ENCODE measurements at regions not wholly inside any gene's neighbourhood (a gene's known extent, or its start where the extent isn't known, plus 50 kb on each side); places are given as distances from the start of the nearest gene placed in this dataset.

GRCh38 chr22:47757741-47758140 is 995.3 kb downstream of the TBC1D22A start:
- no peaks in the 10 kb centered on the region for H3K4me1 ChIP-seq (ENCODE audit: control insufficient read depth, insufficient read depth, low read length)
- ATAC-seq, result no peak
- no peak overlapping the region for H3K4me3 ChIP-seq (ENCODE audit: low read depth in 2 of 2, low read length in 2 of 2)
- in situ Hi-C loops (cut with HindIII; ENCODE audit: low pct_unique_long_range_greater_than_20kb, low sequenced_read_pairs), result no loop called here
- no peak overlapping the region for H3K27ac ChIP-seq (ENCODE audit: low read length)
- H3K27me3 ChIP-seq (ENCODE audit: control insufficient read depth, insufficient read depth, low read length), result no peaks in the 10 kb centered on the region
- CTCF ChIA-PET, result no interaction called here
- TF ChIP-seq POLR2AphosphoS5 (IDR thresholded peaks at IDR 0.05; ENCODE audit: low read depth, low read length), result no peak
- TF ChIP-seq, protein P1, sequence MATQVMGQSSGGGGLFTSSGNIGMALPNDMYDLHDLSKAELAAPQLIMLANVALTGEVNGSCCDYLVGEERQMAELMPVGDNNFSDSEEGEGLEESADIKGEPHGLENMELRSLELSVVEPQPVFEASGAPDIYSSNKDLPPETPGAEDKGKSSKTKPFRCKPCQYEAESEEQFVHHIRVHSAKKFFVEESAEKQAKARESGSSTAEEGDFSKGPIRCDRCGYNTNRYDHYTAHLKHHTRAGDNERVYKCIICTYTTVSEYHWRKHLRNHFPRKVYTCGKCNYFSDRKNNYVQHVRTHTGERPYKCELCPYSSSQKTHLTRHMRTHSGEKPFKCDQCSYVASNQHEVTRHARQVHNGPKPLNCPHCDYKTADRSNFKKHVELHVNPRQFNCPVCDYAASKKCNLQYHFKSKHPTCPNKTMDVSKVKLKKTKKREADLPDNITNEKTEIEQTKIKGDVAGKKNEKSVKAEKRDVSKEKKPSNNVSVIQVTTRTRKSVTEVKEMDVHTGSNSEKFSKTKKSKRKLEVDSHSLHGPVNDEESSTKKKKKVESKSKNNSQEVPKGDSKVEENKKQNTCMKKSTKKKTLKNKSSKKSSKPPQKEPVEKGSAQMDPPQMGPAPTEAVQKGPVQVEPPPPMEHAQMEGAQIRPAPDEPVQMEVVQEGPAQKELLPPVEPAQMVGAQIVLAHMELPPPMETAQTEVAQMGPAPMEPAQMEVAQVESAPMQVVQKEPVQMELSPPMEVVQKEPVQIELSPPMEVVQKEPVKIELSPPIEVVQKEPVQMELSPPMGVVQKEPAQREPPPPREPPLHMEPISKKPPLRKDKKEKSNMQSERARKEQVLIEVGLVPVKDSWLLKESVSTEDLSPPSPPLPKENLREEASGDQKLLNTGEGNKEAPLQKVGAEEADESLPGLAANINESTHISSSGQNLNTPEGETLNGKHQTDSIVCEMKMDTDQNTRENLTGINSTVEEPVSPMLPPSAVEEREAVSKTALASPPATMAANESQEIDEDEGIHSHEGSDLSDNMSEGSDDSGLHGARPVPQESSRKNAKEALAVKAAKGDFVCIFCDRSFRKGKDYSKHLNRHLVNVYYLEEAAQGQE (IDR thresholded peaks at IDR 0.05; ENCODE audit: insufficient read depth in 1 of 2, low read depth in 2 of 2, low read length in 1 of 2), result no peak
- TF ChIP-seq, protein P2, sequence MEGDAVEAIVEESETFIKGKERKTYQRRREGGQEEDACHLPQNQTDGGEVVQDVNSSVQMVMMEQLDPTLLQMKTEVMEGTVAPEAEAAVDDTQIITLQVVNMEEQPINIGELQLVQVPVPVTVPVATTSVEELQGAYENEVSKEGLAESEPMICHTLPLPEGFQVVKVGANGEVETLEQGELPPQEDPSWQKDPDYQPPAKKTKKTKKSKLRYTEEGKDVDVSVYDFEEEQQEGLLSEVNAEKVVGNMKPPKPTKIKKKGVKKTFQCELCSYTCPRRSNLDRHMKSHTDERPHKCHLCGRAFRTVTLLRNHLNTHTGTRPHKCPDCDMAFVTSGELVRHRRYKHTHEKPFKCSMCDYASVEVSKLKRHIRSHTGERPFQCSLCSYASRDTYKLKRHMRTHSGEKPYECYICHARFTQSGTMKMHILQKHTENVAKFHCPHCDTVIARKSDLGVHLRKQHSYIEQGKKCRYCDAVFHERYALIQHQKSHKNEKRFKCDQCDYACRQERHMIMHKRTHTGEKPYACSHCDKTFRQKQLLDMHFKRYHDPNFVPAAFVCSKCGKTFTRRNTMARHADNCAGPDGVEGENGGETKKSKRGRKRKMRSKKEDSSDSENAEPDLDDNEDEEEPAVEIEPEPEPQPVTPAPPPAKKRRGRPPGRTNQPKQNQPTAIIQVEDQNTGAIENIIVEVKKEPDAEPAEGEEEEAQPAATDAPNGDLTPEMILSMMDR (IDR thresholded peaks at IDR 0.05), result no peak
- no peak for TF ChIP-seq SIN3A (IDR thresholded peaks at IDR 0.05; ENCODE audit: borderline replicate concordance, insufficient read depth, low read depth, low read length)
- TF ChIP-seq TCF7L2 (IDR thresholded peaks at IDR 0.05; ENCODE audit: low read depth, low read length), result no peak
- POLR2A ChIA-PET, result no interaction called here
- H3K9me3 ChIP-seq (ENCODE audit: control insufficient read depth, insufficient read depth, low read depth, low read length), result no peaks in the 10 kb centered on the region
- BruUV-seq (replicated peaks), result no TSS peak
- intact Hi-C loops (cut with micrococcal nuclease; ENCODE audit: unreplicated experiment), result no loop called here
- DNase-seq (ENCODE audit: low read depth, low spot score), result no peak
- H3K36me3 ChIP-seq (ENCODE audit: control insufficient read depth, insufficient read depth, low read length), result no peaks in the 10 kb centered on the region

DNA sequence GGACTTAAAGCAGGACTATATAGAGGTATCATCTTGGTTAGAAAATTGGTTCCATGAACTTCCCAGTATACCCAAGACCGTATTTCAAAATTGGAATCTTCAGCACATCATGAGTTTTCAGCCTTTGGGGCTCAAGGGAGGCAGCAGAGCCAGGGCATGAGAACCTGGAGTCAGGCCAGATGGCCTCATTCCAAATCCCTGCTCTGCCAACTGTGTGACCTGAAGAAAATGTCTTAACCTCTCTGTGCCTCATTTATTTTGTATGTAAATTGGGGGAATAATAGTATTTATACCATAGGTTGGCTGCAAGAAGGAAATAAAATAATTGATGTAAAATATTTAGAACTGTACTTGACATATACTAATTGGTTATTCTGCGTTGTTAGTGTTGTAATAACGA is 987.6 kb downstream of the TBC1D22A start:
- Histone ChIP-seq H3K4me3 (ENCODE audit: low read depth in 2 of 2, low read length in 2 of 2) (no peak overlapping the region), H3K4me1 (ENCODE audit: control insufficient read depth, insufficient read depth, low read length) (no peaks in the 10 kb centered on the region), H3K9me3 (ENCODE audit: control insufficient read depth, insufficient read depth, low read depth, low read length) (no peaks in the 10 kb centered on the region), H3K27ac (ENCODE audit: low read length) (no peak overlapping the region), H3K36me3 (ENCODE audit: control insufficient read depth, insufficient read depth, low read length) (no peaks in the 10 kb centered on the region), H3K27me3 (ENCODE audit: control insufficient read depth, insufficient read depth, low read length) (no peaks in the 10 kb centered on the region; the same call in 1 of the 2 replicates)
- BruUV-seq (replicated peaks), result no TSS peak
- DNase-seq (ENCODE audit: low read depth, low spot score), result no peak
- POLR2A ChIA-PET, result no interaction called here
- no peak for ATAC-seq
- intact Hi-C loops (cut with micrococcal nuclease; ENCODE audit: unreplicated experiment), result no loop called here
- CTCF ChIA-PET, result interaction anchor here (0.7 kb wide), 1 partner anchor 191 kb away, joined by 4 read pairs; no protein-coding TSS in a partner anchor
- in situ Hi-C loops (cut with HindIII; ENCODE audit: low pct_unique_long_range_greater_than_20kb, low sequenced_read_pairs), result no loop called here
- TF ChIP-seq SIN3A (IDR thresholded peaks at IDR 0.05; ENCODE audit: borderline replicate concordance, insufficient read depth, low read depth, low read length) (no peak), TCF7L2 (IDR thresholded peaks at IDR 0.05; ENCODE audit: low read depth, low read length) (no peak), POLR2AphosphoS5 (IDR thresholded peaks at IDR 0.05; ENCODE audit: low read depth, low read length) (no peak)
- TF ChIP-seq, protein P1 (IDR thresholded peaks at IDR 0.05; ENCODE audit: insufficient read depth in 1 of 2, low read depth in 2 of 2, low read length in 1 of 2), result no peak
- TF ChIP-seq, protein P2 (IDR thresholded peaks at IDR 0.05), result no peak

All from Panc1 (cell line).